ENCODE measurements at regions not wholly inside any gene's neighbourhood (a gene's known extent, or its start where the extent isn't known, plus 50 kb on each side); places are given as distances from the start of the nearest gene placed in this dataset.

- no peak for DNase-seq
These were observed 88.4 kb downstream of the CTTN start for GRCh38 chr11:70486731-70487130.

GRCh38 chr11:70487160-70487559 is 88.8 kb downstream of the CTTN start:
- no peak for DNase-seq

- DNase-seq, result no peak
These were observed 89.4 kb downstream of the CTTN start for GRCh38 chr11:70487756-70488155.

- no peak for DNase-seq
These were observed 89.9 kb downstream of the CTTN start for GRCh38 chr11:70488171-70488703.

- DNase-seq, result no peak
These were observed 90.9 kb downstream of the CTTN start for GRCh38 chr11:70489276-70489675.

- DNase-seq, result no peak
These were observed 91.9 kb downstream of the CTTN start for GRCh38 chr11:70490208-70490607.

GRCh38 chr11:70490723-70491558 is 92.6 kb downstream of the CTTN start:
- DNase-seq, result no peak

- no peak for DNase-seq
These were observed 93.6 kb downstream of the CTTN start for GRCh38 chr11:70491696-70492472.

- DNase-seq, result no peak
These were observed 94.8 kb downstream of the CTTN start for GRCh38 chr11:70493089-70493474.

- DNase-seq, result no peak
These were observed 95.6 kb downstream of the CTTN start for GRCh38 chr11:70493891-70494290.

GRCh38 chr11:70494559-70495350 is 96.4 kb downstream of the CTTN start:
- no peak for DNase-seq

- no peak for DNase-seq
These were observed 97.3 kb downstream of the CTTN start for GRCh38 chr11:70495351-70496310.

GRCh38 chr11:70496591-70497535 is 98.5 kb downstream of the CTTN start:
- no peak for DNase-seq

GRCh38 chr11:70497536-70498075 is 99.3 kb downstream of the CTTN start:
- no peak for DNase-seq

- DNase-seq, result no peak
These were observed 99.8 kb downstream of the CTTN start for GRCh38 chr11:70498171-70498571.

GRCh38 chr11:70498976-70499801 is 100.9 kb downstream of the CTTN start:
- no peak for DNase-seq

- DNase-seq, result no peak
These were observed 101.9 kb downstream of the CTTN start for GRCh38 chr11:70500076-70500847.

- DNase-seq, result no peak
These were observed 102.9 kb downstream of the CTTN start for GRCh38 chr11:70501051-70501901.

Measured in stimulated activated CD4-positive, alpha-beta T cell treated with anti-CD3 and anti-CD28 coated beads, Interleukin-1b, Interleukin-23, amount 100 ng/mL, for 48 hours (primary cell).